Suppressor macrophage treated with lipopolysaccharide for 1 hour (primary cell): ENCODE measurements at regions not wholly inside any gene's neighbourhood (a gene's known extent, or its start where the extent isn't known, plus 50 kb on each side); places are given as distances from the start of the nearest gene placed in this dataset.
"Not testable (repeated sequence)": the region's sequence is repeated elsewhere in the genome, so short reads cannot be mapped to it uniquely, and the experiment has no call there.

Experiments used
- DNase-seq, 3 donors: peaks; one replicate each; pipeline ENCODE4 v3.0.0-alpha.2; 2020 to 2022

DNA sequence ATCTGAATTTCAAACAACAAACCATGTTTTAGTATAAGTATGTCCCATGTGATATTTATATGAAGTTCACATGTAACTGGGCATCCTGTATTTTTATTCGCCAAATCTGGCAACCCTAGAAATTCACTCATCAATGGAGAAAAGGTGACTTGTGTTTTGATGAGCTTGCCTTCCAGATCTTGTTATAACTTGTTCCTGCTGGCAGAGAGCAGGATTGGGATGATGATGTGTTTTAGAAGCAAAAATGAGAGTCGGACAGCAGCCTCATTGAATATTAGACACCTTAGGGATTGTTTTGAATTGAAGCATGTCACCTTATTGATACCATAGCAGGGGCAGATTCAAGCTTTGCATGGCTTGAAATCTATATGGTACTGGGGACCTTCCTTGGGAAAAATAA lies 85.4 kb upstream of the MED13 start:
- no peak for DNase-seq

- no peak for DNase-seq
Measured at GRCh38 chr17:62149961-62150360, 84.9 kb upstream of the MED13 start.

DNA sequence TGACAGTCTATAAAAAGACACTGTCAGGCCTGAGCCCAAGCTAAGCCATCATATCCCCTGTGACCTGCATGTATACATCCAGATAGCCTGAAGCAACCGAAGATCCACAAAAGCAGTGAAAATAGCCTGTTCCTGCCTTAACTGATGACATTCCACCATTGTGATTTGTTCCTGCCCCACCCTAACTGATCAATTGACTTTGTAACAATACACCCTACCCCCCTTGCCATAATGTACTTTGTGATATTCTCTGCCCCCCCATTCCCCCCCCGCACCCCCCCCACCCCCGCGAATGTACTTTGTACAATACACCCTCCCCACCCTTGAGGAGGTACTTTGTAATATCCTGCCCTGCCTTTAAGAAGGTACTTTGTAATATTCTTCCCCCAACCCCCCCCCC lies 82.2 kb upstream of the MED13 start:
- no peak for DNase-seq

DNA sequence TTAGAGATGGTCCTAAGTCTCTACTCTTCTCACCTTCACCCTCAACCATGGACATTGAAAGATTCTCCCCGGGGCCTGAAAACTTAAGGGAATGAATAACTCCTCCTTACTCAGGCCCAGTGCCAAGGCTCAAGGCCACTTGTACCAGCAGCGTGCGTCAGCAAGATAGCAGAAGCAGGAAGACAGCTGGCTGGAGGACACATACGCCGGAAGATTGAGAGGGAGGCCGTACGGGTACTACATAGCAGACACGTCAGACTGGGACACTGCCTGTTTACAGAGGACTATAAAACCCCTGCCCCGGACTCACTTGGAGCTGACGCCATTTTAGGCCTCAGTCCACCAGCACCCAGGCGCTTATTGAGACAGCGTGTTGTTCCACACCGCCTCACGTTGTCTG lies 75.8 kb upstream of the MED13 start:
- no peak for DNase-seq

DNA sequence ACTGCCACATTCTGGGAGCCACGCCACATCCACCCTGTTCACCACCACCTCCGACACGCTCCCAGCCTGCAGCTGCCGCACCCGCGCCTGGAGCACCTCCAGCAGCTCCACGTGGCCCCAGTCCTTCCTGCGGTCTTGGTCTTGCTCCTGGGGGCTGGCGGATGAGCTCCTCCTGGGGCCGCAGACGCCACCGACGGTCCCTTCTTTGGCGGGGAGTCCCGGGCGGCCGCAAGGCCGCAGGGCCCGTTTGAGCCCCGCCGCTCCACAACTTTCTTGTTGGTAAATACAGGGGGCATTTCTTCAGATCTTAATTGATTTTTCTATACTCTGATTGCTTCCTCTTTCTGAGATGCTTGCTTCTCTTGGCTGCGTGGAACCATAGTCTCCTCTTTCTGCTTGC lies 75.3 kb upstream of the MED13 start:
- no peak for DNase-seq

DNA sequence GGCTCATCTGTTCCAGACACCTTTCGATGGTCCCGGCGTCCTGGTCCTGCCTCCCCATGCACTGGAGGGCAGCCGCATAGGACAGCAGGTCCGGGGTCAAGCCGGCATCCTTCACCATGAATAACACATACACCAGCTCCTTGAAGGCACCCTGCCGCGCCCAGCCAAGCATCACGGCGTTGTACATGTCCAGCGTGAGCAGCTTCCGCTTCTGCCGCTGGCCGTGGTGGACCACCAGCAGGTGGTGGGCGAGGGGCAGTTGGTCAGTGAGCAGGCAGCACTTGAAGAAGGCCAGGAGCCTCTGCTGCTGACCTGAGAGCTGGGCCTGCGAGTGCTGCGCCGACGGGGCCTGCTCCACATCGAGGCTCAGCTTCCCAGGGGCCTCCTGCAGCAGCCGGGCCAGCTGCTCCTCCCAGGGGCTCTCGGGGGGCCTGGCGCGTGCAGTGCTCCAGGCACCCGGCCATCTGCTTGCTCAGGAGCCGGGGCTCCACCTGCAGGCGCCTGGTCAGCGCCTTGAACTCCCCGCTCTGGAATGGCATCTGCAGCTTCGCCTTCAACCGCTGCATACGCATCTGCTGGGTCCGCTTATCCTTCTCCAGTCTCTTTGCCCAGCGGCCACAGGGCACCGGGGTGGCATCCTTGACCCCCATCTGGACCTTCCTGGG lies 74.7 kb upstream of the MED13 start:
- not testable (repeated sequence) for DNase-seq

GRCh38 chr17:62139141-62139540 lies 74.1 kb upstream of the MED13 start:
- DNase-seq = no peak

DNA sequence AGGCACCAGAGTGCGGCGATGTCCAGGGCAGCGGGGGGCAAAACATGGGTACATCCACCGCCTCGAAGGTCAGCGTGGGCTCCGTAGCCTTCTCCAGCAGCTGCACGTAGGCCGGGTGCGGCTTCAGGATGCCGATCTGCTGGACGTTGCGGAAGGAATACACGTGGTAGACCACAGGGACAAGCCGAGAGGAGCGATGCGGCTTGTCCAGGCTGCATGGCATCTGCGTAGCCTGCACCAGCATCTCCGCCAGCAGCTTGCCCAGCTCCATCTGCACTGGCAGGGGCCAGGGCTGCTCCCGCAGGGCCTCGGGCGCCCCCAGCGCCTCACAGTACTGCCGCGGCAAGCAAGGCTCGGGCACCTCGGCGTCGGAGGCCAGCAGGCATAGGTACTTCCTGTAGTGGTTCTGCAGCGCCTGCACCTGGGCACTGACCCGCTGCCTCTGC lies 73.6 kb upstream of the MED13 start:
- peak in 1 of 3 donors; percentile 10 for DNase-seq

GRCh38 chr17:62137734-62138624 lies 72.9 kb upstream of the MED13 start:
- DNase-seq = not testable (repeated sequence)

DNA sequence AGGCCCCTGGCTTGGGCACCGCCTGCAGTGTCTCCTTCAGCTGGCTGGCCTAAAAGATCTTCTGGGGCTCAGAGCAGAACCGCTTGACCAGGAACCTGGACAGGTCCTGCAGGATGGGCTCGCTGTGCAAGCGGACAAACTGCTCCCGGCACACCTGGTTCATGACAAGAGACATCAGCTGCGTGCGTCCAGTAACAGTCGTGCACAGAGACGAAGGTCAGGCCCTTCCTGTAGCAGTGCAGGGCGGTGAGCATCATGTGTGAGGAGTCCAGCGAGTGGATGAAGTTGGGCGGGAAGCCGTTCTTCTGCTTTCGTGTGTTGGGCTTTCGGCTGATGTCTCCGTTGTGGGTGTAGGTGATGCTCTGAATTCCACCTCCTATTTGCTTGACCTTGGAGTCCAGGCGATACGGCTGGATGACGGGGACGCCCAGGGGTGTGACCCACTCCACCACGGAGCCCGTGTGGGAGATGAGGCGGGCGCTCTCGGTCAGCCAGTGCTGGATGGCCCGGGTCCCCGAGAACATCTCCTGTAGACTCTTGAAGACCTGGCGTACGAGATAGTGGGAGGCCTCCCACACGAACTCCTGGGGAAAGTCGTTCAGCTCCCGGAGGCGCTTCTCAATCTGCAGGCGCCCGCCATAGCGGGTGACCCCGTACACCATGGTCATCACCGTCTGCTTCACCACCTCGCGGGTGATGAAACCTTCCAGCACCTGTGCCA lies 72.1 kb upstream of the MED13 start:
- not testable (repeated sequence) for DNase-seq

- DNase-seq = no peak
Measured at GRCh38 chr17:62135742-62136141, 70.7 kb upstream of the MED13 start.

DNA sequence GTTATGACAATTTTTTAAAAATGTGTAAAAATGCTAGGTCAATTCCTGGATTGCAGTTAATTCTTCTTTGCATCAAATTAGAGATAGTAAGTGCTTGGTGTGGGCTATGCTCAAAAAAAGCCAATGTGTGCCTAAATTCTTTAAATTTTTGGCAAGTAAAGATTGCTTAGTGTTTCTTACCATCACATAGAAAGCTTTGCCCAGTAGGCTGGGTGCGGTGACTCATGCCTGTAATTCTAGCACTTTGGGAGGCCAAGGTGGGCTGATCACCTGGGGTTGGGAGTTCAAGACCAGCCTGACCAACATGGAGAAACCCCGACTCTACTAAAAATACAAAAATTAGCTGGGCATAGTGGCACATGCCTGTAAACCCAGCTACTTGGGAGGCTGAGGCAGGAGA lies 70.0 kb upstream of the MED13 start:
- DNase-seq = not testable (repeated sequence)

GRCh38 chr17:62134397-62134796 lies 69.3 kb upstream of the MED13 start:
- DNase-seq = no peak

DNA sequence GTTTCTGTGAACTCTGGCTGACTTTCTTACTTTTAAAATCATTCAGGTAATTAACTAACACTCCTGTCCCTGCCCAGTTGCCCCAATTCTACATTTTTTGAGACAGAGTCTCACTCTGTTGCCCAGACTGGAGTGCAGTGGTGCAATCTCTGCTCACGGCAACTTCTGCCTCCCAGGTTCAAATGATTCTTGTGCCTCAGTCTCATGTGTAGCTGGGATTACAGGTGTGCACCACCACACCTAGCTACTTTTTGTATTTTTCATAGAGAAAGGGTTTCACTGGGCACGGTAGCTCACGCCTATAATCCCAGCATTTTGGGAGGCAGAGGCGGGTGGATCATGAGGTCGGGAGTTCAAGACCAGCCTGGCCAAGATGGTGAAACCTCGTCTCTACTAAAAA lies 66.2 kb upstream of the MED13 start:
- DNase-seq = not testable (repeated sequence)

DNA sequence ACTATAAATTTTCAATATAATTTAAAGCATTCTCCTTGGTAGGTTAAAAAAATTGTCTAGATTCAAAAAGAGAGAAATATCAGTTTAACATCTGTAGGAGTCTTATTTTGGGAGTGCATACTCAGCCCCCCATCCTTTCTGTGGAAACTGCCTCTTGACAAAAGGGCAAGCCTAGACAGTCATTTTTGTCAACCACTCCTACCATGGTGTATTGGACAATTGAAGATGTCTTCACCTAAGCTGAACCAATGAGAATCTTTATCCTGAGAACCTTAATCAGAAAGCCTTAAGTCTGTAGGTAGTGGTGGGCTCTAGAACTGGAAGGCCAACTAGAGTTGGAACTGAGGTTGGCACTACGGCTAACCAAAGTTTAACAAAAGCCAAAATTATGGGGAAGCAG lies 65.7 kb upstream of the MED13 start:
- DNase-seq = no peak

- no peak for DNase-seq
Measured at GRCh38 chr17:62126292-62126691, 61.2 kb upstream of the MED13 start.

DNA sequence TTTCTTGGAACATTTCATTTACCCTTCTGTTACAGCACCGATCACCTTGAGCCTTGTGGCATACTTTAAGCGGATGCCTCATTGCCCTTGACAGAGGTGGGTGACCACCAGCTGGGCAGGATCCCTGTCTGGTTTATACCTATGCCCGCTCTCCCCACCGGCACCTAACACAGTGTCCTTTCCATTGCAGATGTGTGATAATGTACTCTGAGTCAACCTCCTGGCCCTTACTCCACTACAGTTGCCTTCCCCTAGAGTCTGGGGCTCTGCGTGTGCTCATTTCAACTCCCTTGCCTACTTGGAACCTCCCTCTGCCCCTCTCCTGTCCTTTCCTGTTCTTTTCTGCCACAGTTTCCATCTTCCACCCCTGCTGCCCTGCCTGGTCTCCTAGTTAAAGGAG lies 60.2 kb upstream of the MED13 start:
- no peak for DNase-seq

DNA sequence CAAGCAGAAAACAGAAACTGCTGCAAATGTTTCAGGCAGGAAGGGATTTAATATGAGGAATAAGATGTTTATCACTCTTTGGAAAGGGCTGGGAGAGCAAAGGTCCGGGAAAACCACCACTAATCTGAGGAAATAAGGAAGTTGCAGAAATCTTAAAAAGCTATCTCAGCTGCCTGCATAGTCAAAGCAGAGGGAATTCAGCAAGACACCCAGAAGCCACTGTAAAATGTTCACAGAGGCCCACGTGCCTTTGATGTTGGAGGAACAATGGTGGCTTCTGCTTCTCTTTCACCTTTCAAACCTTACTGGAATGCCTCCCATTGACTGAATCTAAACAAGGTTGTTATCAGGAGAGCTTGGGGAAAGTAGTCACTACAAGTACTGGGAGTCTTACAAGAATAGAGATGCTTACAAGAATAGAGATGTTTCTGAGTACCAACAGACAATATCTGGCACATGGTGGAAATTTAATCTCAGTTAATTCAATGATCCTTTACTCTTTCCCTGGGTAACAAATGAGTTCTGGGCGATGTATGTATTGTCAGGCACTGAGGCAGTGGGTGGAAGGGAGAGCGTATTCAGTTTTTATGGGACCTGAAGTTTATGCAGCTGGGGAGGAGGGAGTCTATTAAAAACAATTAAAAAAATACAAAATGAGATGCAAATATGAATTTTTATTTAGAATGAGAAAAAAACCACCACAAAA lies 56.1 kb upstream of the MED13 start:
- DNase-seq = no peak

- no peak for DNase-seq
Measured at GRCh38 chr17:62119373-62119772, 54.3 kb upstream of the MED13 start.
